GM18951 (cell line): ENCODE measurements at regions not wholly inside any gene's neighbourhood (a gene's known extent, or its start where the extent isn't known, plus 50 kb on each side); places are given as distances from the start of the nearest gene placed in this dataset.

Source experiments
- POLR2A ChIP-seq: IDR thresholded peaks from 4 replicates; pipeline ENCODE4 v1.6.1; 2011; ENCODE audit warnings: mild to moderate bottlenecking; ENCODE audit not compliant: insufficient read length, insufficient read depth; ENCODE audit errors: extremely low read depth
- in situ Hi-C: fragments of 300-500 bp; cut with MboI; formaldehyde crosslinking; loops from one replicate; pipeline ENCODE4 v1.12.0; 2022; ENCODE audit warnings: low sequenced_read_pairs, mixed read lengths, inconsistent platforms; ENCODE audit not compliant: unreplicated experiment

DNA sequence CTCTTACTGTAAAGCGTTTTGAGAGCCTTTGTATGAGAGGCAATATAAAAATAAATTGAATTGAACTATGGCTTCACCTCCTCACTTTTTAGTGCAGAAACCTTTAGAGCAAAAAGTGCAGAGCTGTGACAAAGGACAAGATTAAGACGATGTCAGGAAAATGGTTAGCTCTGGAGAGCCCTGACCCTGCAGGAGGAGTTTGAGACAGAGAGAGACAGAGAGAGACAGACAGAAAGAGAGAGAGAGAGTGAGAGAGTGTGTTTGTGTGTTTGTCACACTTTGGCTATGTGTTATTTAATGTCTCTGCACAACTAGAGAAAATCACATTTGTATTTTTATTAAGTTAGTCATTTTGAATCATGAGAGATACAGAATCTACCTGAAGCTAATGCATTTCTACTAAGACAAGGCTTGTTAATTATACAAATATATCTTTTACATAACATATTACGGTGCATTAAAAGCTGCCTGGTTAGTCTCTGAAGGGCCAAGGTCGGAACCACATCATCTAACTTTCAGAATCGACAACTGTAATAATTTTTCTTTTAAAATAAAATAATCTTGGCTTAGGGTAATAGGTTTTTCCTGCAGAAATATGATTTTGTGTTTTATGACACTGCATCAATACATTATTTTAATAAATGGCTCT lies 423.5 kb upstream of the ZEB2 start:
- in situ Hi-C loops = no loop called here
- no peak for TF ChIP-seq POLR2A

DNA sequence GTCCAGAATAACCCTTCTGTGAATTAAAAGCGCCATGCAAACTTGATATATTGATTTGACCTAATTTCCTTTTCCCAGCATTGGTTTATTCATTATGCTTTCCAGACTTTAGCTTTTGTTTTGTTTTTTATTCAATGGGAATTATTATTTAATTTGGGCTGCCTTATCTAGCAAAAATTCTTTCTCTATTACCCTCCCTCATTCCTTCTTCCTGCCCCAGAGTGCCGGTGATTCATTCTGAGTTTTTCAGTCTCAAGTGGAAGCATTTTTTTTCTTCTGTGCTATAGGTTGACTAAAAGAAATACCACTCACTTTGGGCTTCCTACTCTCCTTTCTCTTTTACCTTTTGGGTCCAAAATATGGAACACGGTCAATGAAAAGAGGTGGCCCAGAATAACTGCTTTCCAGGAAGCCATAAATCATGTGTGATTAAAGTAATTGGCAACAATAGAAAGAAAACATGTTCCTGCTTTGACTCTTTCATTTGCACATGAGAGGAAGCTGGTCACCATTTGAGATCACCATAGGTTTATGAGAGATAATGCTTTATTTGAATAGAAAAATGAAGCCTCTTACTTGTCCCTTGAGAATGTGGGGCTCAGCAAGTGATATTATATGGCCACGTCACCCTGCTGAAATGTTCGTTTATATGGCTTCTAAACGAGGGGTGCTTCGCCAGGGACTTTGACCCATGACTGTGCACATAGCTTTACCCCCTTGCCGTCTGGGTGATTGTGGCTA lies 422.8 kb upstream of the ZEB2 start:
- no peak for TF ChIP-seq POLR2A

DNA sequence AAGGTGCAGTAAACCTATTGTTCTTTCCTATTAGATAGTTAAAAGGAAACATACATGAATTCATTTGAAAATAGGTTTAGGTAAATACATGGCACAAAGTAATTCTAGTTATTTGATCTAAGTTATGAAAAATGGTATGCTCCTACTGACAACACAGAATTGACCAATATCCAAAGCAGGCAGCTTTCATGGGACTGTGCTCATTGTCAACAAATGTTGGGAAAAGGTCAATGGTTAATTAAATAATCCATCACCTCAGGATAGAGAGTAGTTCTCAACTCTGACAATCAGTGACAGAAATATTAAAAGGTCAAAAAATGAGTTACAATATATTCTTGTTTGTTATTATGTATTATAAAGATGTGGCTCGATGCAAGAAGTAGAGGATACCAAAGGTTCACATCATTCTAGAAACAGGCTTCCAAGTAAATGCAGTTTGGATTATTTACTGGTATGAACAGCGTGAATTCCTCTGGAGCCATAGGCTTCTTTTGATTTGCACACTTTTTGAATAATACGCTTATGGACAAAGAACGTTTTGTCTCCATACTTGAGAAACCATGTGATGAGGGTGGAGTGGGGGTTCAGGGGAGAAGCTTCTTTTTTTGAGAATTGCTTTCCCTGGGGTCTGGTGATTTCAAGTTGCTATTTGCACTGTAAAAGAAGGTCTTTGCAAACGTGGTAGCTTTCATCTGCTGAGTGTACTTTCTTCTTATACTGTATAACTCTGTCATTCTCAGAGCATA lies 422.0 kb upstream of the ZEB2 start:
- in situ Hi-C loops = no loop called here
- TF ChIP-seq POLR2A = no peak

More for the DNA sequence above, 422.8 kb upstream of the ZEB2 start:
- in situ Hi-C loops = no loop called here

DNA sequence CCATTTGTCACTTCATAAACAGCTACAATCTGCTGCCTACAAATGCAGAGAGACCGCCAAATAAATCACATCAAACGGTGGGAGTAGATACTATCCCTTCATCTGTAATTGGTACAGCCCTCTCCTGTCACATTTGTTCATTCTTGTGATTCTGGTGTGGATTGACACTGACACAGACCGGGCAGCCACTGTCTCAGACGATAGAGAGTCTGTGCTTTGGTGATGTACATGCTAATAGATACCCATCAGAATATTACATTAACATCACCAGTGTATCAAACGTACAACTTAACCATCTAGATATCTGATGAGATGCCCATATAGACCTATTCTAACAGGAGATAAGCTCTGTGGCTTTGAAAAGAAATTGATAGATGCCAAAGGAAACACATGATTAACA lies 419.7 kb upstream of the ZEB2 start:
- TF ChIP-seq POLR2A = no peak
- in situ Hi-C loops = no loop called here

DNA sequence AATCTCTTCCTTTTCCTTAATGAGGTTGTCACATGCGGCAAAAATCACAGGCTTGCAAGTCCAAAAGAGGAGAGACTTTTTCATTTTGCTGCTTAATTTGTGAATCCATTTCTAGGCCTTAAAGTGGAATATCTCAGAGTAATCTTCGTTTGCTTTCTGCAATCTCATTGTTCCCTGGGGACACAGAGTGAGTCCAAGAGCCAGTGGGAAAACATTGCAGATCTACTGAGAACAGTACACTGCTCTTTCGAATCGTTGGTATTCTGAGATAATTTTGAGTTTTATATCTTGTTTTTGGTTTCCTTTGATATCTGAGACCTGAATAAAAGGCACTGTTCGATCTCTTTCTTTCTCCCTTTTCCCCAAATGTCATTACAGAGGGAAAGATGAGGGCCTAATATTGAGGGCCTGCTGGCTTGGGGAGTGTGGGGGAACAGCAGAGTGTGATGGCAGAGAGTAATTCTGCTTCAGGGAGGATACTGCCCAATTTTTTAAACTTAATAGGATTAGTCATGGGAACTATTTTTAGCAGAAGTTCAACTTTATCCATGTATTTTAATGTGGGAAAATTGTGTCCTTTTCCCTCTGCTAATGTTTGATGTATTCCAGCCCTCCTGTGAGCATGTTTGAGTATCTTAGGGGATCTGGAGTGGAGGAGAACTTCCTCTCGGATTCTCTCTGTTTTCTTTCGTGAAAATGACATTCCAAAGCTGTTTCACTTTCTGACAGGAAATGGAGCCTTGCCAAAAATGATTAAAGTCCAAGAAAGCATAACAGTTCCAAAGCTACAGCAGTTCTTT lies 418.2 kb upstream of the ZEB2 start:
- no peak for TF ChIP-seq POLR2A
- in situ Hi-C loops = no loop called here

DNA sequence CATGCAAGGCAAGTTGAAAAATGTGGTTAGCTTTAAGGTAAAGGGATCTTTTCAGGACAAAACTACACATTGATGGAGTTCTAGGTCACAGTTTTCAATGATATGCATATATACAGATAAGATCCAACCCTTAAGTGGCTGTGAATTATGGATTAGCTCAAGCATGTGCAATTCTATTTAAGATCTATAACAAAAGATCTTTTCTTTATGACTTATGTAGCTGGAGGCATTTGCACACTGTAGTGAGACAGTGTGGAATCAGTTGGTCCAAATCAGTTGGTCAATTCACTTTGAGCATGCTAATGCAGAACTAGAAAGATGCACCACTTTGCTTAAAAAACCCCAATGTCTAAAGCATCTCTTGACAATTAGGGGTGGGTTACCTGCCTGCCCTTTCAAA lies 417.1 kb upstream of the ZEB2 start:
- in situ Hi-C loops = no loop called here
- no peak for TF ChIP-seq POLR2A

DNA sequence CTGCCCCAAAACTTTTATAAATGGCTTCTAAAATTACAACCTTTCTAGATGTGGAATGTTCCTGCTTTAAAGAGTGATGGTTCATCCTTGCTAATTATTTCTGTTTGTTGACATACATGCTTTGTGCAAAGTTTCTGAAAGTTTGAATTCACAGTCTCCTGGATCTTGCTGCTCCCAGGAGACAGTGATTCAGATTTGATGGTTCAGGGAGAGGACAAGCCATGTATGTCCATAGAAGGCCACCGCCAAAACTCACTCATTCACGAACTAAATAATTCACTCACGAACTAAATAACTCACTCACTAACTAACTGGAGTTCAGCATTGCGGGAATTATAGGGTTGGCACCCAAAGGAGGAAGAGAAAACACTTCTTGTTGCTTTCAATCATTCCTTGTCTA lies 416.5 kb upstream of the ZEB2 start:
- no peak for TF ChIP-seq POLR2A

DNA sequence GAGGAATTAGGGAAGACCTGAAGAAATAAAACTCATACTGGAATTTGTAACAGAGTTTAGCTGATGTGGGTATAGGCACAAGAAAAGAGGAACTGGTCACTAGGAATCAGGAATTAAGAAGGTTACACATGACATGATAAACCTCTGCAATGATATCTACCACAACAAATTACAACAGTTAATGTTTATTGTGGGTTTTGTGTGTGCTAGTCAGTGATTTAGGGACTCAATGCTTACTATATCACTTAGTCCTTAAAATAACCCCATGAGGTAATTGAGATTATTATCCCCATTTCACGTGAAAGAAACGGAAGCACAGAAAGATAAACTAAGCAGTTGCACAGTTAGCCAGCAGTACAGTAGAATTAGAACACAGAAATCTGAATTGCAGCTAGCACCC lies 415.8 kb upstream of the ZEB2 start:
- no peak for TF ChIP-seq POLR2A
- in situ Hi-C loops = no loop called here

More for the DNA sequence above, 416.5 kb upstream of the ZEB2 start:
- in situ Hi-C loops = no loop called here

DNA sequence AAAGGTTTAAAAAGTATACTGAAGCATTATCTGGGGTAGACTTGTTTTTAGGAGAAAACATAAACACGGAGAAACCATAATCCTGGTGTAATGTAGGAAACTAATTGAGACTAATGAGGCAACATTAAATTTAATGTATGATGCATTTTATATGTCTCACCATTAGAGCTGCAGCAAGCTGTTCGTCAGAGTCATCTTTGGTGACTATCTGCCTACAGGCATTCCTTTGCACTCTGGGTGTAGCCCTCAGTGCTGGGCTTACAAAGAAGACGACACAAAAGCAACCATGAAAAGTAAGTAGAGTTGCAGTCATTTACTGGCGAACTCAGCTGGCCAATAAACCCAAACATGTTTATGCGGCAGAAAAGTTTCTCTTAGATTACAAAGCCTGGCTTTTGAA lies 415.3 kb upstream of the ZEB2 start:
- in situ Hi-C loops = no loop called here
- TF ChIP-seq POLR2A = no peak

DNA sequence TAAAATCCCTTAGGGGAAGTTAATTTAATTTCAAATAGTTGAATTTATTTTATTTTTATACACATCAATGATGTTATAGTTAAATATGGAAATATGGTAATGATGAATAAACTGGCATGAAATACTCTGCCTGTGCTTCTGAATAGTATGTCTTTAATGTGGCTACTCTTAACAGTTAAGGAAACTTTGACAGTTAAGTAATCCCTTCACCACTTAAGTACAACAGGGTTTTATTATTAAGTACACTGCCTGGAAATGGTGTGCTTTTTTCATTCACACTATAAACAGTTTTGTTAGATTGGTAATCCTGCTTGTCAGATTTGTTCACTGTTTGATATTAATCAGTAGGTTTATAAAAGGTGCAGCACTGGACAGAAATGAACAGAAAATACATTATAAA lies 412.0 kb upstream of the ZEB2 start:
- in situ Hi-C loops = no loop called here
- no peak for TF ChIP-seq POLR2A

DNA sequence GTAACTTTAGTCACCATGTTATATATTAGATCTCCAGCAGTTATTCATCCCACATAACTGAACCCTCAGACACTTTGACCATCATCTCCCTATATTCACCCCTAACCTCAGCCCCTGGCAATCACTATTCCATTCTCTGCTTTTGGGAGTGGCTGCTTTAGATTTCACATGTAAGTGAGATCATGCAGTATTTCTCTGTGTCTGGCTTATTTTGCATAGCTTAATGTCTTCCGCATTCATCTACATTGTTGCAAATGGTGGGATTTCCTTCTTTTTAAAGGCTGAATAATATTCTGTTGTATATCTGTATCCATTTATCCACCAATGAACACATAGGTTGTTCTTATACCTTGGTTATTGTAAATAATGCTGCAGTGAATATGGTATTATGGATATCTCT lies 411.6 kb upstream of the ZEB2 start:
- TF ChIP-seq POLR2A = no peak
- in situ Hi-C loops = no loop called here

DNA sequence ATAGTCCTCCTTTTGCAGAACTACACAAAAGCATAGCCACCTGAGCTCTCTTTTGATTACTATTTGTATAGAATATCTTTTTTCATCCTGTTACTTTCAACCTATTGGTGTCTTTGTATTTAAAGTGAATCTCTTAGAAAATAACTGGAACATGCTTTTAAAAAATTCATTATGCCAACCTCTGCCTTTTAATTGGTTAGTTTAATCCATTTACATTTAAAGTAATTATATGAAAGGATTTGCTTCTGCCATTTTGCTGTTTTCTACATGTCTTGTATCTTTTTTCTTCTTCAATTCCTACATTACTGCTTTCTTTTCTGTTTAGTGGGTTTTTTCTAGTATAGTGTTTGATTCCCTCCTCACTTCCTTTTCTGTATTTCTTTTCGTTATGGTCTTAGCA lies 407.5 kb upstream of the ZEB2 start:
- in situ Hi-C loops = no loop called here
- no peak for TF ChIP-seq POLR2A

DNA sequence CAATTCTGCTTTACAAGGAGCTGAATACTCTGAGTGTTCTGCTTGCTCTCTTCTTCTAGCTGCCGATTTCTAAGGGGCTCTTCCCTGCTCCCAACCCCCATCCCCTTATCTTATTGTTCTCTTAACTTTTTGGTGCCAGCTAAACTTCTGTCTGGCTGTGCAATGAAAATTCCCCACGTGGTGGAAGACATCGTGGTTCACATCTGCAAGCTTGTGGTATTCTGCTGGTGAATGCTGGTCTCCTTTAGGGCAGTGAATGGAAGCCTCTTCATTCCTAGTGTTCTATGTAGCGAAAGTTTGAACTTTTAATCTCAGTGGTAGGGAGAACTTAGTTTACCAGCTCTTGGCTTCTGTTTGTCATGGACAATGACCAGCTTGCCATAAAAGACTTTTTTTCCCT lies 406.0 kb upstream of the ZEB2 start:
- in situ Hi-C loops = no loop called here
- no peak for TF ChIP-seq POLR2A
